DOHH2 (cell line): ENCODE measurements at regions not wholly inside any gene's neighbourhood (a gene's known extent, or its start where the extent isn't known, plus 50 kb on each side); places are given as distances from the start of the nearest gene placed in this dataset.

Source experiments
- EZH2phosphoT487 ChIP-seq: fragments of 200-600 bp; sonication (generic); IDR thresholded peaks from 2 replicates; pipeline ENCODE4 v1.6.1; 2017; ENCODE audit warnings: borderline replicate concordance, mild to moderate bottlenecking, antibody characterized with exemption, low read length, moderate library complexity, mixed read lengths
- TF ChIP-seq, protein P1 (sequence below): fragments of 200-600 bp; sonication (generic); IDR thresholded peaks from one replicate; pipeline ENCODE4 v1.5.1; 2014; ENCODE audit warnings: antibody characterized with exemption, mild to moderate bottlenecking, low read depth, low read length; ENCODE audit not compliant: poor library complexity, severe bottlenecking

DNA sequence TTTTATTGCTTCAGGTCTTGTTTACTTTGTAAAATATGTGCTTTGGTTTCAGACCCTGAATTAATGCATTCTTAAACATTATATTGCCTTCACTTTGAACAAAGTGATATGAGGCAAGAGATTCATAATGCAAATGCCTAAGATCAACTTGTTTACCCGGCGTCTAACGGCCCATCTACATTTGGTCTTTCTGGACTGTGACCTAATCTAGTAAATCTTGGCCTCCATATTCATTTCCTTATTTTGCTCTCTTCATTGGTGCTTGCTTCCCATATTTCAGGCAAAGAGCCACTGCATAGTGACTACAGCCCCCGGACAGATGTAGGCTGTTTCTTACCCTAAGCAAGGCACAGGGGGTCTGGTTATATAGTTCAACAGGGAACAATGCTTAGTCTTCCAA is 53.0 kb upstream of the SLC39A10 start:
- TF ChIP-seq, protein P1, sequence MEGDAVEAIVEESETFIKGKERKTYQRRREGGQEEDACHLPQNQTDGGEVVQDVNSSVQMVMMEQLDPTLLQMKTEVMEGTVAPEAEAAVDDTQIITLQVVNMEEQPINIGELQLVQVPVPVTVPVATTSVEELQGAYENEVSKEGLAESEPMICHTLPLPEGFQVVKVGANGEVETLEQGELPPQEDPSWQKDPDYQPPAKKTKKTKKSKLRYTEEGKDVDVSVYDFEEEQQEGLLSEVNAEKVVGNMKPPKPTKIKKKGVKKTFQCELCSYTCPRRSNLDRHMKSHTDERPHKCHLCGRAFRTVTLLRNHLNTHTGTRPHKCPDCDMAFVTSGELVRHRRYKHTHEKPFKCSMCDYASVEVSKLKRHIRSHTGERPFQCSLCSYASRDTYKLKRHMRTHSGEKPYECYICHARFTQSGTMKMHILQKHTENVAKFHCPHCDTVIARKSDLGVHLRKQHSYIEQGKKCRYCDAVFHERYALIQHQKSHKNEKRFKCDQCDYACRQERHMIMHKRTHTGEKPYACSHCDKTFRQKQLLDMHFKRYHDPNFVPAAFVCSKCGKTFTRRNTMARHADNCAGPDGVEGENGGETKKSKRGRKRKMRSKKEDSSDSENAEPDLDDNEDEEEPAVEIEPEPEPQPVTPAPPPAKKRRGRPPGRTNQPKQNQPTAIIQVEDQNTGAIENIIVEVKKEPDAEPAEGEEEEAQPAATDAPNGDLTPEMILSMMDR: no peak
- TF ChIP-seq EZH2phosphoT487: no peak
